GM18951 (cell line): ENCODE measurements at regions not wholly inside any gene's neighbourhood (a gene's known extent, or its start where the extent isn't known, plus 50 kb on each side); places are given as distances from the start of the nearest gene placed in this dataset.
"Not testable (repeated sequence)": the region's sequence is repeated elsewhere in the genome, so short reads cannot be mapped to it uniquely, and the experiment has no call there.

Experiments
- POLR2A ChIP-seq: IDR thresholded peaks from 4 replicates; pipeline ENCODE4 v1.6.1; 2011; ENCODE audit warnings: mild to moderate bottlenecking; ENCODE audit not compliant: insufficient read length, insufficient read depth; ENCODE audit errors: extremely low read depth
- in situ Hi-C: fragments of 300-500 bp; cut with MboI; formaldehyde crosslinking; loops from one replicate; pipeline ENCODE4 v1.12.0; 2022; ENCODE audit warnings: low sequenced_read_pairs, mixed read lengths, inconsistent platforms; ENCODE audit not compliant: unreplicated experiment

DNA sequence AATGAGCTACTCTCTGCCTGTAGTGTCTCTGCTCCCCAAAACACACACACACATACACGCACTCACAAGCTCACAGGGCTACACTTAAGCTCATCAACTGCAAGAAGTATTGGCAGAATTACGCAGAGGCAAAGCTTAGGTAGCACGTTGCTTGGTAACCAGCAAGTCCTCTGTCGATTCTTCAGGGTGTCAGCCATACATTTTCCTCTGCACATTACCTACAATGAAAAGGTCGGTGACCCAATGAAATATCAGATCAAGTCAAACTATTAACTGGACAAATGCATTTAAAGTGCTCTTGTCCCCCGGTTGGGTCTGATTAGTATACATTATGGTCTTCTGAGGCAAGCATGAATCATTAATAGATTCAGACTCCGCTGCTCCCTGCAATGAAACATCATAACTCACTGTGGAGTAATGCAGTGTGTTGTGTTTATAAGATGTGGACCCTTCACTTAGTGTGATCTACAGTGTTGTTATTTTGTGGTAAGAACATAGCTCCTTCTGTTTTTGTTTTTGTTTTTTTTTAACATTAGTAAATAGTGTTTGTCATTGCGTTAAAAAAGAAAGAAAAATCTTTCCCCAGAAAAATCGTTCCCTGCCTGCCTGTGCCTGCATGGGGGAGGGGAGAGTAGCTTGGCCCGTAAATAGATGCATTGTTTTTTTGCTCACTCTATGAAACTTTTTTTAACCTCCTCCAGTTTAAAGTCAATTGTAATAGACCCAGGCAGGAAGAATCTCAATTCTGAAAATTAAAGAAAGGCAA, 325.5 kb downstream of the SFMBT2 start:
- in situ Hi-C loops = no loop called here
- no peak for TF ChIP-seq POLR2A

- TF ChIP-seq POLR2A = no peak
- in situ Hi-C loops = no loop called here
These were observed 326.4 kb downstream of the SFMBT2 start for GRCh38 chr10:7084280-7085005.

GRCh38 chr10:7082967-7083366, 327.9 kb downstream of the SFMBT2 start:
- no peak for TF ChIP-seq POLR2A
- in situ Hi-C loops = no loop called here

- in situ Hi-C loops = no loop called here
- no peak for TF ChIP-seq POLR2A
These were observed 333.0 kb downstream of the SFMBT2 start for GRCh38 chr10:7077880-7078279.

DNA sequence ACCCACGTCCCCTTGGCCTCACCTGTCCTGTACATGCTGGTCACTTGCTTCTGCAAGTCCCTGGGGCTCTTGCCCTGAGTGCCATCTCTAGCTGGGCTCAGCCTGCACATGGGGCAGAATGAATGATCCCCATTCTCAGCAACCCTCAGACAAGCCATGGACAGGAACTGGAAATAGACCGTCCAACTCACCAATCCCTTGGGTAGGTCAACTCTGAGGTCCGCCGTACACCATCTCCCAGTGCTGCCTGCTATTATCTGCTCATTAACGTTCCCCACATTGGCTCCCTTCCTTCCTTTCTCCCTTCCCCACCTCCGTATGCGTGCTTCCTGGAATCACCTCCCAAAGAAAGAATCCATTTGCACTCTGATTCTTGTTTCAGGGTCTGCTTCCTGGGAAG, 335.0 kb downstream of the SFMBT2 start:
- no peak for TF ChIP-seq POLR2A
- in situ Hi-C loops = no loop called here

DNA sequence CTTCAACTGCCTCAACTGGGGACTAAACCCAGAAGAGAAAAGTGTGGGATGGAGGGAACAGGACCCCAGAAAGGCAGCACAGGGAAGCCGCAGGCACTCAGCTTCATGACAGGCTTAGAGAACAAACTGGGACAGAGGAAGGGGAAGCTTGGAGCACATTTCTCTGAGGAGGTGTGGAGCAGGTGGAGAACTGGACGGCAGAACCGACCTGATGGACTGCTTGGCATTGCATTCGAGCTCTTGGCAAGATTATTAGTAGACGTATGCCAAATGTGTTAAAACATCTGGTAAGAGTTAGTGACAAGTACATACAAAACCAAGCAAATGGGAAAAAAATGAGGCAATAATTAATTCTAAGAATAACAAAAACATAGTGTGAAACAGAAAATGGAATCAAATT, 335.7 kb downstream of the SFMBT2 start:
- no peak for TF ChIP-seq POLR2A
- in situ Hi-C loops = no loop called here

DNA sequence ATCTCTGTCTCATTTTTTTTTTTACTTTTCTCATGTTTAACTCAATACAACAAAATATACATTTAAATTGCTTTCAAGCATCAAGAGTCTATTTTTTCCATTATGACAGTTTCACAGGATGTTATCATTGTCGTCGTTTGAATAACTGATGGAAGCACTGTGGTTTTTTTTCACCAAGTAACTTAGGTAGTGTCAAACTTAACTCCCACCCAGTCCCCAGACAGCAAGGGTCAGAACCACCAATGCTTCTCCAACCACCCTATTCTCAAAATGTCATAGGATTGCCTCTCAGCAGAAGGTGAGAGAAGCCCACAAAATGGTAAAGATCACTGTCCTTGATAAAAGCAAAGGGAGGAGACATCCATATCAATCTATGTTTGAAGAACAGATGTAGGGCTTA, 339.4 kb downstream of the SFMBT2 start:
- in situ Hi-C loops = no loop called here
- TF ChIP-seq POLR2A = no peak

GRCh38 chr10:7070950-7071349, 339.9 kb downstream of the SFMBT2 start:
- TF ChIP-seq POLR2A = no peak
- in situ Hi-C loops = no loop called here

DNA sequence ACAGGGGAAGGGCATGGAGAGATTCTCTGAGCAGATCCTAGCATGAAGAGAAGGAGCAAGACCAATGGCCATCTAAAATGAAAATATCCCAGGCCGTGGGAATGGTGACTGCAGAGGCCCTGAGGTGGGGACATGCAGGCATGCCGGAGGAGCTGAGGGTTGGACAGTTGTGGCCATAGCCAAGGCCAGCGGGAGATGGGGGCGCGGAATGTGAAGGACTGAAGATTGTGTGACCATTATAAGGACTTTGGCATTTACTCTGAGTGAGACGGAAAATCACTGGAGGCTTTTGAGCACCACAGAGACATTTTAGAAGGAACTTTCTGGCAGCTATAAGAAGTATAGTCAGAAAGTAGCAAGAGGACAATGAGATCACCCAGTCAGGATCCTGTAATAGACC, 341.1 kb downstream of the SFMBT2 start:
- in situ Hi-C loops = no loop called here
- no peak for TF ChIP-seq POLR2A

DNA sequence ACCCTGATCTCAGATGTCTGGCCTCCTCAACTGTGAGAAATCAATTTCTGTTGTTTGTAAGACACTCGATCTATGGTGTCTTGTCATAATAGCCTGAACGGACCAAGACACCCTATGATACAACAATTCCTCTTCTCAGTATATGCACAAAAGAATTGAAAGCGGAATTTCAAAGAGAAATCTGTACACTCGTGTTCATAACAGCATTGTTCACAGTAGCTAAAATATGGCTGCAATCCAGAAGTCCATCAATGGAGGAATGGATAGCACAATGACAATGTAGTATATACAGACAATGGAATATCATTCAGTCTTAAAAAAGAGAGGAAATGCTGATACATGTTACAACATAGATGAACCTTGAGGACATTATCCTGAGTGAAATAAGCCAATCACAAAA, 354.6 kb downstream of the SFMBT2 start:
- in situ Hi-C loops = no loop called here
- no peak for TF ChIP-seq POLR2A

GRCh38 chr10:7054915-7055314, 355.9 kb downstream of the SFMBT2 start:
- no peak for TF ChIP-seq POLR2A
- in situ Hi-C loops = no loop called here

DNA sequence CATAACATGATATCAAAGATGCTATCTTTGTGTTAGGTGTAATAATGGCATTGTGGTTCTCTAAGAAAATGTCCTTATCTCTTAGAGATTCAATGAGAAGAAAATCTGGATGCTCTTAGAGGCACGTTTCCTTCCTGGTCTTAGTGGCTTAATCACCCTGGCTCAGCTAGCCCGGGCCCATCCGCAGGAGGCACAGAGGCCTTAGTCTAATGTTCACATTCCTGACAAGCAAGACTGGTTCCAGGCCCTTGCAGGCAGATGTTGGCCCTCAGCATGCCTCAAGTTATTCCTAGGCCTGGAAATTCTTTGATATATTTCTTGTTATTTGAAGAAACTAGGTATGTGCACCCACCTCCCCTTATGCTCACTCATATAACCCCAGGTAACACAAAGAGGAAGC, 357.6 kb downstream of the SFMBT2 start:
- in situ Hi-C loops = no loop called here

GRCh38 chr10:7050024-7050423, 360.8 kb downstream of the SFMBT2 start:
- in situ Hi-C loops = not testable (repeated sequence)

More for the DNA sequence above, 357.6 kb downstream of the SFMBT2 start:
- TF ChIP-seq POLR2A = no peak

DNA sequence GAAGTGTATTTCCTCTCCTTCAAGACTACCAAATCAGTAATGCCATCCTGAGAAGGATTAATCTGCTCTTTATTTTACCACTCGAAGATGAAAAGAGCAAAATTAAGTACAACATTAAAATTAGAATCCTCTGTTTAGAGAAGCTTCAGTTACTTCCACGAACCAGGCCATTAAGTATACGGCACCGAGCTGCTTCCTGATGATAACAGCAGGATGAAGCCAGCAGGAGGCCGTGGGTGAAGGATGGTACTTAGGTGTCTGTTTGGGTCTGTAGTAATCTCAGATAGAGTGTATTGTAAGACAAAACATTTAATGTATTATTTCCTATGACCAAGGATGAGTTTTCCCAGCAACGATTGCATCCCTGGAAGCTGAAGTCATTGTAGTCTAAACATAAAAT, 362.8 kb downstream of the SFMBT2 start:
- in situ Hi-C loops = no loop called here
- no peak for TF ChIP-seq POLR2A
